Erythroblast (primary cell): ENCODE measurements at regions not wholly inside any gene's neighbourhood (a gene's known extent, or its start where the extent isn't known, plus 50 kb on each side); places are given as distances from the start of the nearest gene placed in this dataset.

Source experiments
- GATA1 ChIP-seq: IDR thresholded peaks from 2 replicates; pipeline ENCODE4 v1.6.1; 2011; ENCODE audit warnings: low read depth, mild to moderate bottlenecking, control low read depth, low read length, moderate library complexity
- POLR2A ChIP-seq: IDR thresholded peaks from 2 replicates; pipeline ENCODE4 v1.6.1; 2011; ENCODE audit warnings: mild to moderate bottlenecking, low read length

- TF ChIP-seq POLR2A (no peak), GATA1 (no peak)
Observed at GRCh38 chr12:89878950-89879349, 170.3 kb upstream of the ATP2B1 start.
